HG03460 (cell line): ENCODE measurements at regions not wholly inside any gene's neighbourhood (a gene's known extent, or its start where the extent isn't known, plus 50 kb on each side); places are given as distances from the start of the nearest gene placed in this dataset.
"Not testable (repeated sequence)": the region's sequence is repeated elsewhere in the genome, so short reads cannot be mapped to it uniquely, and the experiment has no call there.

Source experiments
- ATAC-seq: cut with Tn5 transposase; IDR thresholded peaks from one replicate; pipeline ENCODE4 v1.9.1; 2021; ENCODE audit not compliant: unreplicated experiment

- no peak for ATAC-seq
These were observed 103.1 kb downstream of the IER5 start for GRCh38 chr1:181191494-181192040.

- ATAC-seq: no peak
These were observed 103.8 kb downstream of the IER5 start for GRCh38 chr1:181192316-181192715.

- no peak for ATAC-seq
These were observed 114.6 kb downstream of the IER5 start for GRCh38 chr1:181202986-181203555.

GRCh38 chr1:181204530-181204929, 116.0 kb downstream of the IER5 start:
- no peak for ATAC-seq

GRCh38 chr1:181205901-181206300, 117.4 kb downstream of the IER5 start:
- no peak for ATAC-seq

GRCh38 chr1:181206513-181206912, 118.0 kb downstream of the IER5 start:
- ATAC-seq: no peak

GRCh38 chr1:181206979-181207790, 118.7 kb downstream of the IER5 start:
- ATAC-seq: no peak

- ATAC-seq: no peak
These were observed 119.6 kb downstream of the IER5 start for GRCh38 chr1:181208083-181208482.

GRCh38 chr1:181208967-181209366, 120.5 kb downstream of the IER5 start:
- no peak for ATAC-seq

- ATAC-seq: no peak
These were observed 124.6 kb downstream of the IER5 start for GRCh38 chr1:181213056-181213455.

- no peak for ATAC-seq
These were observed 128.1 kb downstream of the IER5 start for GRCh38 chr1:181216591-181216994.

- ATAC-seq: no peak
These were observed 131.4 kb downstream of the IER5 start for GRCh38 chr1:181219938-181220337.

- ATAC-seq: no peak
These were observed 132.6 kb downstream of the IER5 start for GRCh38 chr1:181221078-181221477.

GRCh38 chr1:181222972-181223505, 134.5 kb downstream of the IER5 start:
- no peak for ATAC-seq

GRCh38 chr1:181226728-181227127, 138.2 kb downstream of the IER5 start:
- not testable (repeated sequence) for ATAC-seq

- no peak for ATAC-seq
These were observed 150.6 kb downstream of the IER5 start for GRCh38 chr1:181239086-181239485.

GRCh38 chr1:181246320-181246719, 157.8 kb downstream of the IER5 start:
- not testable (repeated sequence) for ATAC-seq

GRCh38 chr1:181248361-181248760, 159.9 kb downstream of the IER5 start:
- not testable (repeated sequence) for ATAC-seq

- ATAC-seq: no peak
These were observed 160.7 kb downstream of the IER5 start for GRCh38 chr1:181249186-181249585.

GRCh38 chr1:181250038-181250437, 161.5 kb downstream of the IER5 start:
- no peak for ATAC-seq

- no peak for ATAC-seq
These were observed 162.7 kb downstream of the IER5 start for GRCh38 chr1:181251001-181251712.
